ENCODE measurements at regions not wholly inside any gene's neighbourhood (a gene's known extent, or its start where the extent isn't known, plus 50 kb on each side); places are given as distances from the start of the nearest gene placed in this dataset.

- TF ChIP-seq POLR2A (IDR thresholded peaks at IDR 0.05), result no peak
- TF ChIP-seq CTCF (IDR thresholded peaks at IDR 0.05), result no peak
- TF ChIP-seq EP300 (IDR thresholded peaks at IDR 0.05), result no peak
Observed at GRCh38 chr3:191721990-191722389, 261.0 kb downstream of the PYDC2 start.

Measured in ovary (tissue), 3 donors.